ENCODE measurements at regions not wholly inside any gene's neighbourhood (a gene's known extent, or its start where the extent isn't known, plus 50 kb on each side); places are given as distances from the start of the nearest gene placed in this dataset.

- ChIA-PET POLR2A (no interaction called here), CTCF (no interaction called here)
- no peak overlapping the region for H3K27ac ChIP-seq (ENCODE audit: low read length)
- no peaks in the 10 kb centered on the region for H3K27me3 ChIP-seq (ENCODE audit: control insufficient read depth, insufficient read depth, low read length)
- no peak overlapping the region for H3K4me3 ChIP-seq (ENCODE audit: low read depth in 2 of 2, low read length in 2 of 2)
- no peaks in the 10 kb centered on the region for H3K4me1 ChIP-seq (ENCODE audit: control insufficient read depth, insufficient read depth, low read length)
- in situ Hi-C loops (cut with HindIII; ENCODE audit: low pct_unique_long_range_greater_than_20kb, low sequenced_read_pairs) (no loop called here), intact Hi-C loops (cut with micrococcal nuclease; ENCODE audit: unreplicated experiment) (no loop called here)
- H3K9me3 ChIP-seq (ENCODE audit: control insufficient read depth, insufficient read depth, low read depth, low read length): no peaks in the 10 kb centered on the region
- ATAC-seq: no peak
- DNase-seq (ENCODE audit: low read depth, low spot score): no peak
- no TSS peak for BruUV-seq (replicated peaks)
- no peak for TF ChIP-seq SIN3A (IDR thresholded peaks at IDR 0.05; ENCODE audit: borderline replicate concordance, insufficient read depth, low read depth, low read length)
- no peaks in the 10 kb centered on the region for H3K36me3 ChIP-seq (ENCODE audit: control insufficient read depth, insufficient read depth, low read length)
Observed at GRCh38 chr5:90097082-90097477, 312.5 kb downstream of the CETN3 start.

- CTCF ChIA-PET: no interaction called here
Observed at GRCh38 chr5:90096415-90097081, 313.0 kb downstream of the CETN3 start.

More at GRCh38 chr5:90096415-90097081, 313.0 kb downstream of the CETN3 start:
- Histone ChIP-seq H3K4me1 (ENCODE audit: control insufficient read depth, insufficient read depth, low read length) (no peaks in the 10 kb centered on the region), H3K27ac (ENCODE audit: low read length) (no peak overlapping the region), H3K4me3 (ENCODE audit: low read depth in 2 of 2, low read length in 2 of 2) (no peak overlapping the region), H3K36me3 (ENCODE audit: control insufficient read depth, insufficient read depth, low read length) (no peaks in the 10 kb centered on the region), H3K27me3 (ENCODE audit: control insufficient read depth, insufficient read depth, low read length) (no peaks in the 10 kb centered on the region), H3K9me3 (ENCODE audit: control insufficient read depth, insufficient read depth, low read depth, low read length) (no peaks in the 10 kb centered on the region)
- ATAC-seq (no peak), DNase-seq (ENCODE audit: low read depth, low spot score) (no peak)
- in situ Hi-C loops (cut with HindIII; ENCODE audit: low pct_unique_long_range_greater_than_20kb, low sequenced_read_pairs) (no loop called here), intact Hi-C loops (cut with micrococcal nuclease; ENCODE audit: unreplicated experiment) (no loop called here)
- POLR2A ChIA-PET: no interaction called here
- BruUV-seq (replicated peaks): no TSS peak
- TF ChIP-seq, protein P1, sequence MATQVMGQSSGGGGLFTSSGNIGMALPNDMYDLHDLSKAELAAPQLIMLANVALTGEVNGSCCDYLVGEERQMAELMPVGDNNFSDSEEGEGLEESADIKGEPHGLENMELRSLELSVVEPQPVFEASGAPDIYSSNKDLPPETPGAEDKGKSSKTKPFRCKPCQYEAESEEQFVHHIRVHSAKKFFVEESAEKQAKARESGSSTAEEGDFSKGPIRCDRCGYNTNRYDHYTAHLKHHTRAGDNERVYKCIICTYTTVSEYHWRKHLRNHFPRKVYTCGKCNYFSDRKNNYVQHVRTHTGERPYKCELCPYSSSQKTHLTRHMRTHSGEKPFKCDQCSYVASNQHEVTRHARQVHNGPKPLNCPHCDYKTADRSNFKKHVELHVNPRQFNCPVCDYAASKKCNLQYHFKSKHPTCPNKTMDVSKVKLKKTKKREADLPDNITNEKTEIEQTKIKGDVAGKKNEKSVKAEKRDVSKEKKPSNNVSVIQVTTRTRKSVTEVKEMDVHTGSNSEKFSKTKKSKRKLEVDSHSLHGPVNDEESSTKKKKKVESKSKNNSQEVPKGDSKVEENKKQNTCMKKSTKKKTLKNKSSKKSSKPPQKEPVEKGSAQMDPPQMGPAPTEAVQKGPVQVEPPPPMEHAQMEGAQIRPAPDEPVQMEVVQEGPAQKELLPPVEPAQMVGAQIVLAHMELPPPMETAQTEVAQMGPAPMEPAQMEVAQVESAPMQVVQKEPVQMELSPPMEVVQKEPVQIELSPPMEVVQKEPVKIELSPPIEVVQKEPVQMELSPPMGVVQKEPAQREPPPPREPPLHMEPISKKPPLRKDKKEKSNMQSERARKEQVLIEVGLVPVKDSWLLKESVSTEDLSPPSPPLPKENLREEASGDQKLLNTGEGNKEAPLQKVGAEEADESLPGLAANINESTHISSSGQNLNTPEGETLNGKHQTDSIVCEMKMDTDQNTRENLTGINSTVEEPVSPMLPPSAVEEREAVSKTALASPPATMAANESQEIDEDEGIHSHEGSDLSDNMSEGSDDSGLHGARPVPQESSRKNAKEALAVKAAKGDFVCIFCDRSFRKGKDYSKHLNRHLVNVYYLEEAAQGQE (IDR thresholded peaks at IDR 0.05; ENCODE audit: insufficient read depth in 1 of 2, low read depth in 2 of 2, low read length in 1 of 2): no peak
- TF ChIP-seq, protein P2, sequence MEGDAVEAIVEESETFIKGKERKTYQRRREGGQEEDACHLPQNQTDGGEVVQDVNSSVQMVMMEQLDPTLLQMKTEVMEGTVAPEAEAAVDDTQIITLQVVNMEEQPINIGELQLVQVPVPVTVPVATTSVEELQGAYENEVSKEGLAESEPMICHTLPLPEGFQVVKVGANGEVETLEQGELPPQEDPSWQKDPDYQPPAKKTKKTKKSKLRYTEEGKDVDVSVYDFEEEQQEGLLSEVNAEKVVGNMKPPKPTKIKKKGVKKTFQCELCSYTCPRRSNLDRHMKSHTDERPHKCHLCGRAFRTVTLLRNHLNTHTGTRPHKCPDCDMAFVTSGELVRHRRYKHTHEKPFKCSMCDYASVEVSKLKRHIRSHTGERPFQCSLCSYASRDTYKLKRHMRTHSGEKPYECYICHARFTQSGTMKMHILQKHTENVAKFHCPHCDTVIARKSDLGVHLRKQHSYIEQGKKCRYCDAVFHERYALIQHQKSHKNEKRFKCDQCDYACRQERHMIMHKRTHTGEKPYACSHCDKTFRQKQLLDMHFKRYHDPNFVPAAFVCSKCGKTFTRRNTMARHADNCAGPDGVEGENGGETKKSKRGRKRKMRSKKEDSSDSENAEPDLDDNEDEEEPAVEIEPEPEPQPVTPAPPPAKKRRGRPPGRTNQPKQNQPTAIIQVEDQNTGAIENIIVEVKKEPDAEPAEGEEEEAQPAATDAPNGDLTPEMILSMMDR (IDR thresholded peaks at IDR 0.05): no peak
- no peak for TF ChIP-seq TCF7L2 (IDR thresholded peaks at IDR 0.05; ENCODE audit: low read depth, low read length)
- TF ChIP-seq POLR2AphosphoS5 (IDR thresholded peaks at IDR 0.05; ENCODE audit: low read depth, low read length): no peak
- no peak for TF ChIP-seq SIN3A (IDR thresholded peaks at IDR 0.05; ENCODE audit: borderline replicate concordance, insufficient read depth, low read depth, low read length)
